ENCODE measurements at regions not wholly inside any gene's neighbourhood (a gene's known extent, or its start where the extent isn't known, plus 50 kb on each side); places are given as distances from the start of the nearest gene placed in this dataset.

DNA sequence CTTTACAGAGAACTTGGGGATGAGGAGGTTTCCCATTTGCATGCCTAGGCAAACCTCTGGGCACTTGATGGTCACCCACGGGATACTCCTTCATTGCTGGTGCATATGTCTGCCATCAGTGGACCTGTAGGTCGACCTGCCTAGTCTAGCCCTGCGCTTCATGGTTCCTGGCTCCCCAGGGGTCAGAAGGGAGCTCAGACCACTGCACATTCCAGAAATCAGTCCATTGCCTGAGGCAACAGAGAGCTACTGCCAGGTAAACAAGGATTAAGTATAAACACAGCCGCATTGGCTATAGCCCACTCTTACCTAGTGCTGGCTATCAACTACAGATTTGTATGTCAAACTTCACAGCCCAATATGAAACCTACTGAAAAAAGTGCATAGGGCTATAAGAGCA lies 476.4 kb downstream of the SOX5 start:
- TF ChIP-seq, protein P1, sequence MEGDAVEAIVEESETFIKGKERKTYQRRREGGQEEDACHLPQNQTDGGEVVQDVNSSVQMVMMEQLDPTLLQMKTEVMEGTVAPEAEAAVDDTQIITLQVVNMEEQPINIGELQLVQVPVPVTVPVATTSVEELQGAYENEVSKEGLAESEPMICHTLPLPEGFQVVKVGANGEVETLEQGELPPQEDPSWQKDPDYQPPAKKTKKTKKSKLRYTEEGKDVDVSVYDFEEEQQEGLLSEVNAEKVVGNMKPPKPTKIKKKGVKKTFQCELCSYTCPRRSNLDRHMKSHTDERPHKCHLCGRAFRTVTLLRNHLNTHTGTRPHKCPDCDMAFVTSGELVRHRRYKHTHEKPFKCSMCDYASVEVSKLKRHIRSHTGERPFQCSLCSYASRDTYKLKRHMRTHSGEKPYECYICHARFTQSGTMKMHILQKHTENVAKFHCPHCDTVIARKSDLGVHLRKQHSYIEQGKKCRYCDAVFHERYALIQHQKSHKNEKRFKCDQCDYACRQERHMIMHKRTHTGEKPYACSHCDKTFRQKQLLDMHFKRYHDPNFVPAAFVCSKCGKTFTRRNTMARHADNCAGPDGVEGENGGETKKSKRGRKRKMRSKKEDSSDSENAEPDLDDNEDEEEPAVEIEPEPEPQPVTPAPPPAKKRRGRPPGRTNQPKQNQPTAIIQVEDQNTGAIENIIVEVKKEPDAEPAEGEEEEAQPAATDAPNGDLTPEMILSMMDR (conservative IDR thresholded peaks at IDR 0.05; ENCODE audit: low read length) = no peak
- no peak for TF ChIP-seq EZH2phosphoT487 (IDR thresholded peaks at IDR 0.05; ENCODE audit: borderline replicate concordance)

All from Loucy (cell line).